Endothelial cell (in vitro differentiated cells): ENCODE measurements at regions not wholly inside any gene's neighbourhood (a gene's known extent, or its start where the extent isn't known, plus 50 kb on each side); places are given as distances from the start of the nearest gene placed in this dataset.

Experiments
- DNase-seq: peaks from one replicate; pipeline ENCODE4 v3.0.0; 2021; ENCODE audit warnings: low spot score
- H3K27ac Mint-ChIP-seq: one replicate; pipeline ENCODE4 v1.8.0; 2021; ENCODE audit warnings: mixed read lengths, inconsistent platforms; ENCODE audit not compliant: unreplicated experiment
- H3K27me3 Mint-ChIP-seq: one replicate; pipeline ENCODE4 v1.8.0; 2021; ENCODE audit warnings: mild to moderate bottlenecking, moderate library complexity, mixed read lengths, inconsistent platforms; ENCODE audit not compliant: unreplicated experiment
- H3K36me3 Mint-ChIP-seq: one replicate; pipeline ENCODE4 v1.8.0; 2021; ENCODE audit warnings: mild to moderate bottlenecking, low read depth, mixed read lengths, inconsistent platforms; ENCODE audit not compliant: unreplicated experiment
- H3K4me1 Mint-ChIP-seq: one replicate; pipeline ENCODE4 v1.8.0; 2021; ENCODE audit warnings: mild to moderate bottlenecking, mixed read lengths, inconsistent platforms; ENCODE audit not compliant: unreplicated experiment
- H3K4me3 Mint-ChIP-seq: one replicate; pipeline ENCODE4 v1.8.0; 2021; ENCODE audit warnings: mild to moderate bottlenecking, mixed read lengths, inconsistent platforms; ENCODE audit not compliant: unreplicated experiment
- H3K9me3 Mint-ChIP-seq: one replicate; pipeline ENCODE4 v1.8.0; 2021; ENCODE audit warnings: mixed read lengths, inconsistent platforms; ENCODE audit not compliant: unreplicated experiment
- TF ChIP-seq, protein P1 (sequence below): fragments of 200-600 bp; sonication (generic); IDR thresholded peaks from one replicate; pipeline ENCODE4 v1.5.0; 2021; ENCODE audit warnings: antibody characterized with exemption; ENCODE audit not compliant: unreplicated experiment

DNA sequence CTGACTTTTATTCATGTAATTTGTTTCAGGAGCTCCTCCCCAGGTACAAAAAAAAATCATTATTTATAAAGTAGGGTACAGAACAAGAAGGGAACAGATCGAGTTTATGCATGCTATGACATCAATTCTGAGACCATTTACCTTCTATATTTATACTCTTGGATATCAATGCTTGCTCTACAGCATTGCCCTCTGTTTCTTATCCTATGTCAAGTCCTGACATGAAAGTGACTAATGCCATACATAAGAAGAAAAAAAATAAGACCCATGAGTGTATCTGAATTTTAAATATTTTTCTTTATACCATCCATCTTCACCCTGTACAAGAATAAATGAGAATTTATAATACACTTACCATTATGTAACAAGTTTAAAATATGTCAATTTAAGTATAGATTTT lies 2016.3 kb upstream of the CDH9 start:
- Mint-ChIP-seq H3K27ac (no peak overlapping the region), H3K4me1 (no peaks in the 10 kb centered on the region), H3K36me3 (no peaks in the 10 kb centered on the region), H3K4me3 (no peak overlapping the region), H3K27me3 (no peaks in the 10 kb centered on the region), H3K9me3 (no peaks in the 10 kb centered on the region)
- no peak for DNase-seq
- TF ChIP-seq, protein P1, sequence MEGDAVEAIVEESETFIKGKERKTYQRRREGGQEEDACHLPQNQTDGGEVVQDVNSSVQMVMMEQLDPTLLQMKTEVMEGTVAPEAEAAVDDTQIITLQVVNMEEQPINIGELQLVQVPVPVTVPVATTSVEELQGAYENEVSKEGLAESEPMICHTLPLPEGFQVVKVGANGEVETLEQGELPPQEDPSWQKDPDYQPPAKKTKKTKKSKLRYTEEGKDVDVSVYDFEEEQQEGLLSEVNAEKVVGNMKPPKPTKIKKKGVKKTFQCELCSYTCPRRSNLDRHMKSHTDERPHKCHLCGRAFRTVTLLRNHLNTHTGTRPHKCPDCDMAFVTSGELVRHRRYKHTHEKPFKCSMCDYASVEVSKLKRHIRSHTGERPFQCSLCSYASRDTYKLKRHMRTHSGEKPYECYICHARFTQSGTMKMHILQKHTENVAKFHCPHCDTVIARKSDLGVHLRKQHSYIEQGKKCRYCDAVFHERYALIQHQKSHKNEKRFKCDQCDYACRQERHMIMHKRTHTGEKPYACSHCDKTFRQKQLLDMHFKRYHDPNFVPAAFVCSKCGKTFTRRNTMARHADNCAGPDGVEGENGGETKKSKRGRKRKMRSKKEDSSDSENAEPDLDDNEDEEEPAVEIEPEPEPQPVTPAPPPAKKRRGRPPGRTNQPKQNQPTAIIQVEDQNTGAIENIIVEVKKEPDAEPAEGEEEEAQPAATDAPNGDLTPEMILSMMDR, result no peak

DNA sequence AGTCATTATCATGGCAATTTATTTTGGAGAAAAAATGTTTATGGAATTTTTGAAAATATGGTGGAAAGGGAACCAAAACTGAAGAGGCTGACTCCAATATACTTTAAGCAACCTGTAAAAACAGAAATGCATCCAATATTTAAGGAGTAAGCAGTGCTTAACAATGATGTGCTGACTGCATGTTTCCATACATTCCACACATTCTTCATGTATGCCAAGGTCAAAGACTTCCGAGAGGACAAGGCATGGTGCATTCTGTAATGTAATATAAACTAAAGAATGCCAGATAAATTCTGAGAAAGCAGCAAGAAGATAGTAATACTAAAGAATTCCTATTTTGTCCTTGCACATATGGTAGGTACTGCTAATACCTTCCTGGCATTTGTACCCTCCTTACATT lies 2015.9 kb upstream of the CDH9 start:
- Mint-ChIP-seq H3K9me3 (no peaks in the 10 kb centered on the region), H3K27ac (no peak overlapping the region), H3K4me1 (no peaks in the 10 kb centered on the region), H3K27me3 (no peaks in the 10 kb centered on the region), H3K4me3 (no peak overlapping the region), H3K36me3 (no peaks in the 10 kb centered on the region)
- DNase-seq, result no peak
- TF ChIP-seq, protein P1, result no peak

DNA sequence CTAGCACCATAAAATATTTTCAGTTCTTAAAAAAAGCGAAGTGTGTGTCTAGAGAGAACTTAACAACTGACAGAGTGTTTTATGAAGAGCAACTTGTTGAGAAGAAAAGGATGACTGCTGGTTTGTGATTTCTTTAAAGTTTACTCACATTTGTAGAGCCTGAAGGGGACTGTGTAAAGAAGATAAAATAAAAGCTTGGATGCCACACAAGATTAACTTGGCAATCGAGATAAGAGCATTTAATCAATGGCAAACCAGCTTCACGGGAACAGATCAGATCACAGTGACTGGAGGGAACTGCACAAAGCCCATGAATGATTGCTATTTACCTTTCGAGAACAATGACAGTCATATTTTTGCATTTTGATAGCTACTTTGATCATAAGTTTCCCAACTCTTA lies 2013.1 kb upstream of the CDH9 start:
- no peak for DNase-seq
- no peaks in the 10 kb centered on the region for H3K9me3 Mint-ChIP-seq
- no peaks in the 10 kb centered on the region for H3K27me3 Mint-ChIP-seq
- TF ChIP-seq, protein P1, result no peak
- H3K27ac Mint-ChIP-seq, result no peak overlapping the region
- H3K4me1 Mint-ChIP-seq, result no peaks in the 10 kb centered on the region
- no peak overlapping the region for H3K4me3 Mint-ChIP-seq
- H3K36me3 Mint-ChIP-seq, result no peaks in the 10 kb centered on the region

DNA sequence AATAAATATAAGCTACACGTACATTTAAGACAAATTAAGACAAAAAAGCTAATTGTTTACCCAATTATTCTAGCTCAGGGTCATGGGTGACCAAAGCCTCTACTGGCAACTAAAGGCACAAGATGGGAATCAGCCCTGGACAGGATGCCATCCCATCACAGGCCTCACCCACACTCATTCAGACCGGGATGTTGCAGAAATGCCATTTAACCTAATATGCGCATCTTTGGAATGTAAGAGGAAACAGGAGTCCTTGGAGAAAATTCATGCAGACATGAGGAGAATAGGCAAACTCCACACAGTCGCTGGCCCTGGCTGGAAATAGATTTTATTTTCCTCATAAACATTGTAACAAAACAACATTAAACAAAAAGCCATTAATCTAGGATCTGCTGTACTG lies 2003.8 kb upstream of the CDH9 start:
- Mint-ChIP-seq H3K36me3 (no peaks in the 10 kb centered on the region), H3K4me1 (peaks cover 2% of the 10 kb centered on the region), H3K9me3 (no peaks in the 10 kb centered on the region), H3K4me3 (no peak overlapping the region), H3K27ac (no peak overlapping the region), H3K27me3 (no peaks in the 10 kb centered on the region)
- DNase-seq, result no peak
- TF ChIP-seq, protein P1, result no peak

DNA sequence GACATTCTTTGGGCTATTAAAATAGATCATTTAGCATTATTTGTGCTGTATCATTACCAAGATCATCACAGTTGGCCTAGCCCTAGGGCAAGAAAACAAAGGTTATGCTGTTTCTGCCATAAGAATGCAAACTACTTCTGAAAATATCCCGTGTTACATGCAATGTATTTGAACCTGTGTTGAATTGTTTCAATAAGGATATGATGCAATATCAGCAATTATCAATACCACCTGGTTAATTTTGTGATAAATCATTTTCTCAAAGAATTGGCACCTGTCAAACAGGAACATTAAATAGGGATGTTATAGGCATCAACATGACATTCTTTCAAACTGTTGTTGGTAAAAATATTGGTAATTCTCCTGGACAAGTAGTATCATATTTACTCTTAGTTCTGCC lies 2002.0 kb upstream of the CDH9 start:
- peaks cover 2% of the 10 kb centered on the region for H3K4me1 Mint-ChIP-seq
- TF ChIP-seq, protein P1, result no peak
- H3K27ac Mint-ChIP-seq, result no peak overlapping the region
- no peak overlapping the region for H3K4me3 Mint-ChIP-seq
- H3K36me3 Mint-ChIP-seq, result no peaks in the 10 kb centered on the region
- no peaks in the 10 kb centered on the region for H3K27me3 Mint-ChIP-seq
- no peak for DNase-seq
- no peaks in the 10 kb centered on the region for H3K9me3 Mint-ChIP-seq
